CD4-positive, alpha-beta T cell treated with Interleukin-15 for 4 hours (primary cell): ENCODE measurements at regions not wholly inside any gene's neighbourhood (a gene's known extent, or its start where the extent isn't known, plus 50 kb on each side); places are given as distances from the start of the nearest gene placed in this dataset.
A peak's percentile ranks its signal among the peaks of the same experiment; 100 is the strongest.
"Not testable (repeated sequence)": the region's sequence is repeated elsewhere in the genome, so short reads cannot be mapped to it uniquely, and the experiment has no call there.

Source experiments
- DNase-seq: peaks from one replicate; pipeline ENCODE4 v3.0.0-alpha.2; 2020; ENCODE audit warnings: low spot score

- no peak for DNase-seq
These were observed 135.5 kb downstream of the CEMIP2 start for GRCh38 chr9:71632776-71633175.

- DNase-seq: no peak
These were observed 137.8 kb downstream of the CEMIP2 start for GRCh38 chr9:71630377-71630995.

GRCh38 chr9:71629578-71630215 is 138.6 kb downstream of the CEMIP2 start:
- DNase-seq: no peak

- DNase-seq: peak; percentile 9
These were observed 140.1 kb downstream of the CEMIP2 start for GRCh38 chr9:71628247-71628646.

- no peak for DNase-seq
These were observed 140.8 kb downstream of the CEMIP2 start for GRCh38 chr9:71627537-71627936.

- no peak for DNase-seq
These were observed 141.9 kb downstream of the CEMIP2 start for GRCh38 chr9:71626395-71626794.

- no peak for DNase-seq
These were observed 143.6 kb downstream of the CEMIP2 start for GRCh38 chr9:71624728-71625127.

GRCh38 chr9:71620746-71621145 is 147.6 kb downstream of the CEMIP2 start:
- DNase-seq: no peak

- no peak for DNase-seq
These were observed 148.0 kb downstream of the CEMIP2 start for GRCh38 chr9:71620331-71620730.

GRCh38 chr9:71619926-71620325 is 148.4 kb downstream of the CEMIP2 start:
- no peak for DNase-seq

- DNase-seq: no peak
These were observed 153.8 kb downstream of the CEMIP2 start for GRCh38 chr9:71614409-71615010.

- DNase-seq: no peak
These were observed 155.4 kb downstream of the CEMIP2 start for GRCh38 chr9:71612889-71613288.

GRCh38 chr9:71609448-71609830 is 158.9 kb downstream of the CEMIP2 start:
- DNase-seq: no peak

GRCh38 chr9:71608825-71609447 is 159.4 kb downstream of the CEMIP2 start:
- DNase-seq: no peak

- no peak for DNase-seq
These were observed 160.3 kb downstream of the CEMIP2 start for GRCh38 chr9:71608021-71608420.

GRCh38 chr9:71607461-71607881 is 160.8 kb downstream of the CEMIP2 start:
- no peak for DNase-seq

GRCh38 chr9:71604197-71605063 is 163.9 kb downstream of the CEMIP2 start:
- DNase-seq: peak; percentile 81

GRCh38 chr9:71602652-71603051 is 165.7 kb downstream of the CEMIP2 start:
- DNase-seq: no peak

- not testable (repeated sequence) for DNase-seq
These were observed 172.6 kb downstream of the CEMIP2 start for GRCh38 chr9:71595762-71596161.

- DNase-seq: no peak
These were observed 173.8 kb downstream of the CEMIP2 start for GRCh38 chr9:71594541-71594940.

- DNase-seq: no peak
These were observed 175.9 kb downstream of the CEMIP2 start for GRCh38 chr9:71592400-71592799.

GRCh38 chr9:71590362-71590761 is 178.0 kb downstream of the CEMIP2 start:
- DNase-seq: no peak
